ENCODE measurements at regions not wholly inside any gene's neighbourhood (a gene's known extent, or its start where the extent isn't known, plus 50 kb on each side); places are given as distances from the start of the nearest gene placed in this dataset.
"Not testable (repeated sequence)": the region's sequence is repeated elsewhere in the genome, so short reads cannot be mapped to it uniquely, and the experiment has no call there.

GRCh38 chrX:118228041-118228440 is 111.4 kb upstream of the KLHL13 start:
- no peak for DNase-seq (ENCODE audit: extremely low read depth, low read depth)
- no peak for TF ChIP-seq CTCF (IDR thresholded peaks at IDR 0.05; ENCODE audit: low read depth, low read length, missing control alignments)
- no peak overlapping the region for H3K4me3 ChIP-seq (replicated peaks; ENCODE audit: low read depth, low read length)

GRCh38 chrX:118228456-118228855 is 111.8 kb upstream of the KLHL13 start:
- H3K4me3 ChIP-seq (replicated peaks; ENCODE audit: low read depth, low read length): no peak overlapping the region
- DNase-seq (ENCODE audit: extremely low read depth, low read depth): no peak
- TF ChIP-seq CTCF (IDR thresholded peaks at IDR 0.05; ENCODE audit: low read depth, low read length, missing control alignments): no peak

- TF ChIP-seq CTCF (IDR thresholded peaks at IDR 0.05; ENCODE audit: low read depth, low read length, missing control alignments): no peak
These were observed 114.4 kb upstream of the WDR44 start for GRCh38 chrX:118231464-118231863.

GRCh38 chrX:118239178-118239870 is 106.6 kb upstream of the WDR44 start:
- TF ChIP-seq CTCF (IDR thresholded peaks at IDR 0.05; ENCODE audit: low read depth, low read length, missing control alignments): no peak
- no peak overlapping the region for H3K4me3 ChIP-seq (replicated peaks; ENCODE audit: low read depth, low read length)
- DNase-seq (ENCODE audit: extremely low read depth, low read depth): peak; percentile 43

More at GRCh38 chrX:118231464-118231863, 114.4 kb upstream of the WDR44 start:
- no peak overlapping the region for H3K4me3 ChIP-seq (replicated peaks; ENCODE audit: low read depth, low read length)
- no peak for DNase-seq (ENCODE audit: extremely low read depth, low read depth)

GRCh38 chrX:118239913-118240698 is 105.8 kb upstream of the WDR44 start:
- TF ChIP-seq CTCF (IDR thresholded peaks at IDR 0.05; ENCODE audit: low read depth, low read length, missing control alignments): no peak
- no peak overlapping the region for H3K4me3 ChIP-seq (replicated peaks; ENCODE audit: low read depth, low read length)
- no peak for DNase-seq (ENCODE audit: extremely low read depth, low read depth)

- DNase-seq (ENCODE audit: extremely low read depth, low read depth); H3K4me3 ChIP-seq (replicated peaks; ENCODE audit: low read depth, low read length): not testable (repeated sequence)
These were observed 98.9 kb upstream of the WDR44 start for GRCh38 chrX:118246961-118247360.

GRCh38 chrX:118249146-118249545 is 96.8 kb upstream of the WDR44 start:
- H3K4me3 ChIP-seq (replicated peaks; ENCODE audit: low read depth, low read length): no peak overlapping the region
- no peak for DNase-seq (ENCODE audit: extremely low read depth, low read depth)
- no peak for TF ChIP-seq CTCF (IDR thresholded peaks at IDR 0.05; ENCODE audit: low read depth, low read length, missing control alignments)

Data from HFF-Myc (cell line).